Astrocyte (in vitro differentiated cells and primary cell): ENCODE measurements at regions not wholly inside any gene's neighbourhood (a gene's known extent, or its start where the extent isn't known, plus 50 kb on each side); places are given as distances from the start of the nearest gene placed in this dataset.
"Not testable (repeated sequence)": the region's sequence is repeated elsewhere in the genome, so short reads cannot be mapped to it uniquely, and the experiment has no call there.

Experiments
- CTCF ChIP-seq: IDR thresholded peaks from 2 replicates; pipeline ENCODE4 v1.5.1; 2011; ENCODE audit warnings: low read depth, mild to moderate bottlenecking, inconsistent platforms, low read length, moderate library complexity; ENCODE audit not compliant: insufficient read depth
- EZH2 ChIP-seq: IDR thresholded peaks from 2 replicates; pipeline ENCODE4 v1.6.1; 2012; ENCODE audit warnings: mild to moderate bottlenecking, low read length, inconsistent platforms; ENCODE audit not compliant: insufficient read depth

- not testable (repeated sequence) for TF ChIP-seq CTCF, EZH2
Measured at GRCh38 chr5:25199902-25200301, 555.1 kb upstream of the CDH10 start.
